Activated B cell treated with CpG ODN at 0.5 μM for 24 hours (primary cell): ENCODE measurements at regions not wholly inside any gene's neighbourhood (a gene's known extent, or its start where the extent isn't known, plus 50 kb on each side); places are given as distances from the start of the nearest gene placed in this dataset.

Experiments used
- ATAC-seq: fragments of 200-7000 bp; cut with Tn5 transposase; one replicate; pipeline ENCODE4 v1.10.0; 2021; ENCODE audit warnings: low read depth, mild to moderate bottlenecking, moderate library complexity
- CTCF ChIA-PET: fragments of 350-600 bp; sonication (Branson Sonifier 250); formaldehyde crosslinking; loops from one replicate; lab custom pipeline; 2021; ENCODE audit warnings: antibody characterized with exemption; lab: Charles Lee
- POLR2A ChIA-PET: fragments of 350-600 bp; sonication (Branson Sonifier 250); formaldehyde crosslinking; loops from one replicate; lab custom pipeline; 2021; ENCODE audit warnings: antibody characterized with exemption; lab: Charles Lee
- DNase-seq: peaks from one replicate; pipeline ENCODE4 v3.0.0; 2022
- H3K27ac Mint-ChIP-seq: one replicate; pipeline ENCODE4 v1.8.0; 2020; ENCODE audit warnings: mixed read lengths
- H3K27me3 Mint-ChIP-seq: one replicate; pipeline ENCODE4 v1.8.0; 2021; ENCODE audit warnings: mixed read lengths
- H3K36me3 Mint-ChIP-seq: one replicate; pipeline ENCODE4 v1.8.0; 2021; ENCODE audit warnings: low read depth, mixed read lengths
- H3K4me1 Mint-ChIP-seq: one replicate; pipeline ENCODE4 v1.8.0; 2021; ENCODE audit warnings: mixed read lengths
- H3K4me3 Mint-ChIP-seq: one replicate; pipeline ENCODE4 v1.8.0; 2020; ENCODE audit warnings: mild to moderate bottlenecking, mixed read lengths
- H3K9me3 Mint-ChIP-seq: one replicate; pipeline ENCODE4 v1.8.0; 2020; ENCODE audit warnings: mixed read lengths
- CTCF ChIP-seq: fragments of 200-600 bp; IDR thresholded peaks from one replicate; pipeline ENCODE4 v1.8.0; 2022; ENCODE audit warnings: antibody characterized with exemption, mild to moderate bottlenecking
- intact Hi-C: fragments of 100-400 bp; cut with micrococcal nuclease; formaldehyde crosslinking; loops from one replicate; pipeline ENCODE4 v1.15.1; 2024

DNA sequence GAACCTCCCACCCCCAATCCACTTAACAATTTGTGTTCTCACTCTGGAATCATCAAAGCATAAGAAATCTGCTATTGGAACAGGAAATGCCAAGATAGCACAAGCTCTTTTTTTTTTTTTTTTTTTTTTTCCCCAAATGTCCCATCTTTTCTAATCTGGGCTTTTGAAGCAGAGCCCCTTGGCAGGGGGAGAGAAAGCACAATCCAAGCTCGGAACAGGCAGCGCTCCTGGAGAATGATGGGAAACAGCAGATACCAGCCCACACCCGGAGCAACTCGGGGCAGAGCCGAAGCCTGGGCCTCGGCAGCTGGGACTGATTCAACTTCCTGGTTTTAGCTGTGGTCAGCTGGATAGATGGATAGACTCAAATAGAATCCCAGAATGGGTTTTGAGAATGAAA, 235.1 kb downstream of the QDPR start:
- Mint-ChIP-seq H3K9me3 (no peaks in the 10 kb centered on the region), H3K36me3 (no peaks in the 10 kb centered on the region), H3K27ac (no peak overlapping the region), H3K4me1 (no peaks in the 10 kb centered on the region), H3K4me3 (no peak overlapping the region), H3K27me3 (no peaks in the 10 kb centered on the region)
- no peak for ATAC-seq
- DNase-seq = no peak
- POLR2A ChIA-PET = no interaction called here
- no peak for TF ChIP-seq CTCF
- intact Hi-C loops = no loop called here
- CTCF ChIA-PET = no interaction called here

GRCh38 chr4:17275836-17276235, 236.1 kb downstream of the QDPR start:
- intact Hi-C loops = no loop called here

DNA sequence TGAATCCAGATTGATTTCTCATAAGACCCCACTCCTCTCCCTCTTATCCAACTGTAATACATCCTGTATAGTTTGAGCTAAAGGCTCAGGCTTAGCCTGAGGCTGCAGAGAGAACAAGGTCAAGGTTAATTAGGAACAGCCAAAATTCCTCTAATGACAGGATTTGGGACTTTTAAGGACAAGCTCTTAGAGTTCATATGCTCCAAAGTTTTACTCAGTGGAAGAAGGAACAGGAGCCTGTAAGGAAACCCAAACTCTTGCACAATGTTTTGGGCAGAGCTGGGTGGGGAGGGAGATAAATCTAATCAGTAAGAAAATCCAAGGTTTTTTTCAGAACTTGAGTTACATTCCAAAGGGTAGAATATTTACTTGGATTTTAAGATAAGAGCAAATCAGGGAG, 238.8 kb downstream of the QDPR start:
- ATAC-seq (no peak), DNase-seq (no peak)
- H3K4me1 Mint-ChIP-seq = no peaks in the 10 kb centered on the region
- H3K36me3 Mint-ChIP-seq = no peaks in the 10 kb centered on the region
- peaks cover 2% of the 10 kb centered on the region for H3K27me3 Mint-ChIP-seq
- H3K27ac Mint-ChIP-seq = no peak overlapping the region
- ChIA-PET POLR2A (no interaction called here), CTCF (no interaction called here)
- intact Hi-C loops = no loop called here
- H3K4me3 Mint-ChIP-seq = no peak overlapping the region
- H3K9me3 Mint-ChIP-seq = no peaks in the 10 kb centered on the region
- no peak for TF ChIP-seq CTCF

More at GRCh38 chr4:17275836-17276235, 236.1 kb downstream of the QDPR start:
- no peaks in the 10 kb centered on the region for H3K9me3 Mint-ChIP-seq
- no peaks in the 10 kb centered on the region for H3K4me1 Mint-ChIP-seq
- DNase-seq = no peak
- H3K27me3 Mint-ChIP-seq = peaks cover 2% of the 10 kb centered on the region
- no peak overlapping the region for H3K27ac Mint-ChIP-seq
- ChIA-PET POLR2A (no interaction called here), CTCF (no interaction called here)
- no peak overlapping the region for H3K4me3 Mint-ChIP-seq
- no peak for TF ChIP-seq CTCF
- no peak for ATAC-seq
- H3K36me3 Mint-ChIP-seq = no peaks in the 10 kb centered on the region

GRCh38 chr4:17272154-17272553, 239.7 kb downstream of the QDPR start:
- H3K27ac Mint-ChIP-seq = no peak overlapping the region
- DNase-seq (no peak), ATAC-seq (no peak)
- ChIA-PET POLR2A (no interaction called here), CTCF (no interaction called here)
- H3K36me3 Mint-ChIP-seq = no peaks in the 10 kb centered on the region
- H3K4me3 Mint-ChIP-seq = no peak overlapping the region
- H3K4me1 Mint-ChIP-seq = no peaks in the 10 kb centered on the region
- TF ChIP-seq CTCF = no peak
- no peaks in the 10 kb centered on the region for H3K9me3 Mint-ChIP-seq
- intact Hi-C loops = no loop called here
- peaks cover 2% of the 10 kb centered on the region for H3K27me3 Mint-ChIP-seq

GRCh38 chr4:17265653-17266052, 246.2 kb downstream of the QDPR start:
- no peak overlapping the region for H3K4me3 Mint-ChIP-seq
- POLR2A ChIA-PET = no interaction called here
- peaks cover 1% of the 10 kb centered on the region for H3K9me3 Mint-ChIP-seq
- no peaks in the 10 kb centered on the region for H3K4me1 Mint-ChIP-seq
- H3K27me3 Mint-ChIP-seq = no peaks in the 10 kb centered on the region
- no peak for TF ChIP-seq CTCF
- intact Hi-C loops = no loop called here
- DNase-seq = no peak
- no peak for ATAC-seq
- no peaks in the 10 kb centered on the region for H3K36me3 Mint-ChIP-seq
- CTCF ChIA-PET = no interaction called here
- no peak overlapping the region for H3K27ac Mint-ChIP-seq
